Stimulated activated CD4-positive, alpha-beta T cell treated with anti-CD3 and anti-CD28 coated beads, Interleukin-12 subunit alpha, Interleukin-12 subunit beta, amount 100 ng/mL, for 4 hours (primary cell): ENCODE measurements at regions not wholly inside any gene's neighbourhood (a gene's known extent, or its start where the extent isn't known, plus 50 kb on each side); places are given as distances from the start of the nearest gene placed in this dataset.
"Not testable (repeated sequence)": the region's sequence is repeated elsewhere in the genome, so short reads cannot be mapped to it uniquely, and the experiment has no call there.

Source experiments
- DNase-seq: peaks from one replicate; pipeline ENCODE4 v3.0.0-alpha.2; 2020

- DNase-seq: no peak
Measured at GRCh38 chr6:166802401-166802800, 153.9 kb downstream of the RNASET2 start.

GRCh38 chr6:166800137-166800536 is 156.2 kb downstream of the RNASET2 start:
- DNase-seq: no peak

GRCh38 chr6:166798652-166799051 is 157.7 kb downstream of the RNASET2 start:
- no peak for DNase-seq

GRCh38 chr6:166796610-166797009 is 159.7 kb downstream of the RNASET2 start:
- DNase-seq: no peak

GRCh38 chr6:166795879-166796278 is 160.5 kb downstream of the RNASET2 start:
- DNase-seq: no peak

GRCh38 chr6:166790808-166791207 is 163.8 kb upstream of the RPS6KA2 start:
- DNase-seq: not testable (repeated sequence)

- not testable (repeated sequence) for DNase-seq
Measured at GRCh38 chr6:166788846-166789529, 161.9 kb upstream of the RPS6KA2 start.

GRCh38 chr6:166786704-166787293 is 159.7 kb upstream of the RPS6KA2 start:
- no peak for DNase-seq

GRCh38 chr6:166785131-166785530 is 158.1 kb upstream of the RPS6KA2 start:
- no peak for DNase-seq

GRCh38 chr6:166784691-166785090 is 157.6 kb upstream of the RPS6KA2 start:
- no peak for DNase-seq

GRCh38 chr6:166782520-166782919 is 155.5 kb upstream of the RPS6KA2 start:
- no peak for DNase-seq

GRCh38 chr6:166781331-166781730 is 154.3 kb upstream of the RPS6KA2 start:
- DNase-seq: no peak

- DNase-seq: no peak
Measured at GRCh38 chr6:166779963-166780683, 153.1 kb upstream of the RPS6KA2 start.

- DNase-seq: no peak
Measured at GRCh38 chr6:166779381-166779780, 152.3 kb upstream of the RPS6KA2 start.

GRCh38 chr6:166778776-166779175 is 151.7 kb upstream of the RPS6KA2 start:
- no peak for DNase-seq

- DNase-seq: no peak
Measured at GRCh38 chr6:166778046-166778445, 151.0 kb upstream of the RPS6KA2 start.

- DNase-seq: no peak
Measured at GRCh38 chr6:166777096-166777630, 150.1 kb upstream of the RPS6KA2 start.

- DNase-seq: no peak
Measured at GRCh38 chr6:166776571-166776970, 149.5 kb upstream of the RPS6KA2 start.

- DNase-seq: no peak
Measured at GRCh38 chr6:166775923-166776220, 148.8 kb upstream of the RPS6KA2 start.

- DNase-seq: peak; percentile 37
Measured at GRCh38 chr6:166775180-166775922, 148.3 kb upstream of the RPS6KA2 start.

GRCh38 chr6:166774770-166775169 is 147.7 kb upstream of the RPS6KA2 start:
- no peak for DNase-seq

- no peak for DNase-seq
Measured at GRCh38 chr6:166774292-166774691, 147.2 kb upstream of the RPS6KA2 start.

- no peak for DNase-seq
Measured at GRCh38 chr6:166772518-166772917, 145.5 kb upstream of the RPS6KA2 start.
